HepG2 (cell line): ENCODE measurements at regions not wholly inside any gene's neighbourhood (a gene's known extent, or its start where the extent isn't known, plus 50 kb on each side); places are given as distances from the start of the nearest gene placed in this dataset.

Source experiments
- EED ChIP-seq: sonication (generic); formaldehyde crosslinking; IDR thresholded peaks from 2 replicates; pipeline ENCODE4 v1.5.0; 2020; ENCODE audit warnings: mild to moderate bottlenecking, missing genetic modification reagents
- HBP1 ChIP-seq: IDR thresholded peaks from 2 replicates; pipeline ENCODE4 v1.6.1; 2016; ENCODE audit warnings: low read depth, control low read depth

- no peak for TF ChIP-seq EED (CRISPR knock-in tag)
- no peak for TF ChIP-seq HBP1 (CRISPR knock-in tag)
Measured at GRCh38 chr14:49405291-49405690, 180.9 kb downstream of the RPS29 start.
